Bronchial epithelial cell (primary cell): ENCODE measurements at regions not wholly inside any gene's neighbourhood (a gene's known extent, or its start where the extent isn't known, plus 50 kb on each side); places are given as distances from the start of the nearest gene placed in this dataset.

Experiments
- DNase-seq: peaks from one replicate; pipeline ENCODE4 v3.0.0-alpha.2; 2010; ENCODE audit warnings: low read depth
- FAIRE-seq: peaks from 2 replicates; lab custom pipeline; 2011; peaks lifted over from hg19 to GRCh38; lab: Jason Lieb, UNC
- H3K27me3 ChIP-seq: 2 replicates; pipeline ENCODE4 v1.5.1; 2011; ENCODE audit warnings: low read length; ENCODE audit not compliant: control insufficient read depth, insufficient read depth
- H3K36me3 ChIP-seq: 2 replicates; pipeline ENCODE4 v1.5.1; 2011; ENCODE audit warnings: low read length; ENCODE audit not compliant: control insufficient read depth, insufficient read depth
- H3K4me3 ChIP-seq: 2 replicates; pipeline ENCODE4 v1.5.1; 2011; ENCODE audit warnings: mild to moderate bottlenecking, low read depth, low read length, control low read depth
- CTCF ChIP-seq: IDR thresholded peaks from 2 replicates; pipeline ENCODE4 v1.5.1; 2011; ENCODE audit warnings: mild to moderate bottlenecking, moderate library complexity, low read length, control low read depth, inconsistent platforms; ENCODE audit not compliant: insufficient read depth, severe bottlenecking

GRCh38 chr5:66450237-66450636 is 146.0 kb upstream of the MAST4 start:
- H3K36me3 ChIP-seq, result no peaks in the 10 kb centered on the region
- no peak for TF ChIP-seq CTCF
- H3K27me3 ChIP-seq, result no peaks in the 10 kb centered on the region
- FAIRE-seq (no peak), DNase-seq (no peak)
- H3K4me3 ChIP-seq, result no peak overlapping the region

- H3K27me3 ChIP-seq, result no peaks in the 10 kb centered on the region
- DNase-seq (no peak), FAIRE-seq (peak; percentile 47)
- no peaks in the 10 kb centered on the region for H3K36me3 ChIP-seq
- no peak for TF ChIP-seq CTCF
- H3K4me3 ChIP-seq, result no peak overlapping the region
Observed at GRCh38 chr5:66450988-66451387, 145.2 kb upstream of the MAST4 start.

GRCh38 chr5:66452109-66452508 is 144.1 kb upstream of the MAST4 start:
- Histone ChIP-seq H3K27me3 (no peaks in the 10 kb centered on the region), H3K4me3 (no peak overlapping the region), H3K36me3 (no peaks in the 10 kb centered on the region)
- DNase-seq (no peak), FAIRE-seq (no peak)
- TF ChIP-seq CTCF, result no peak

- FAIRE-seq, result no peak
- TF ChIP-seq CTCF, result no peak
- DNase-seq, result peak; percentile 59
Observed at GRCh38 chr5:66454186-66455078, 141.8 kb upstream of the MAST4 start.

GRCh38 chr5:66459728-66460127 is 136.5 kb upstream of the MAST4 start:
- H3K4me3 ChIP-seq, result no peak overlapping the region
- FAIRE-seq, result no peak
- no peaks in the 10 kb centered on the region for H3K36me3 ChIP-seq
- TF ChIP-seq CTCF, result no peak
- peaks cover 2% of the 10 kb centered on the region for H3K27me3 ChIP-seq
- no peak for DNase-seq

More at GRCh38 chr5:66454186-66455078, 141.8 kb upstream of the MAST4 start:
- H3K4me3 ChIP-seq, result no peak overlapping the region
- no peaks in the 10 kb centered on the region for H3K27me3 ChIP-seq
- no peaks in the 10 kb centered on the region for H3K36me3 ChIP-seq
